ENCODE measurements at regions not wholly inside any gene's neighbourhood (a gene's known extent, or its start where the extent isn't known, plus 50 kb on each side); places are given as distances from the start of the nearest gene placed in this dataset.
"Not testable (repeated sequence)": the region's sequence is repeated elsewhere in the genome, so short reads cannot be mapped to it uniquely, and the experiment has no call there.

DNA sequence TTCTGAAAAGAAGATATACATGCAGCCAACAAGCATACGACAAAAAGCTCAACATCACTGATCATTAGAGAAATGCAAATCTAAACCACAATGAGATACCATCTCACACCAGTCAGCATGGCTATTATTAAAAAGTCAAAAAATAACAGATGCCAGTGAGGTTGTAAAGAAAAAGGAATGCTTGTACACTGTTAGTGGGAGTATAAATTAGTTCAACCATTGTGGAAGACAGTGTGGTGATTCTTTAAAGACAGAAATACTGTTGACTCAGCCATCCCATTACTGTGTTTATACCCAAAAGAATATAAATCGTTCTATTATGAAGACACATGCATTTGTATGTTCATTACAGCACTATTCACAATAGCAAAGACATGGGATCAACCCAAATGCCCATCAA, 221.1 kb upstream of the GADL1 start:
- intact Hi-C loops (cut with micrococcal nuclease; ENCODE audit: unreplicated experiment); H3K36me3 ChIP-seq (replicated peaks in 1 of 2; ENCODE audit: control insufficient read depth in 1 of 2, insufficient read depth in 2 of 2, low read length in 2 of 2); H3K9me3 ChIP-seq (ENCODE audit: low read length); H3K4me2 ChIP-seq (ENCODE audit: low read depth, low read length); DNase-seq (ENCODE audit: low spot score); in situ Hi-C loops (cut with HindIII; ENCODE audit: extremely low pct_ligation_motif_present, low pct_unique_long_range_greater_than_20kb); H2AFZ ChIP-seq (ENCODE audit: low read length); H3K27me3 ChIP-seq (ENCODE audit: control insufficient read depth in 1 of 2, insufficient read depth in 2 of 2, low read length in 2 of 2); CTCF ChIA-PET (ENCODE audit: low intra/inter-chr PET ratio, low total read pairs); POLR2A ChIA-PET; H3K9ac ChIP-seq (ENCODE audit: insufficient read depth, low read depth, low read length); H3K4me1 ChIP-seq (ENCODE audit: insufficient read depth, low read length); H3K4me3 ChIP-seq (replicated peaks in 1 of 3; ENCODE audit: insufficient read depth in 1 of 3, low read depth in 2 of 3, low read length in 3 of 3); ATAC-seq; H3K79me2 ChIP-seq (ENCODE audit: insufficient read depth, low read length); BruUV-seq (replicated peaks); H3K27ac ChIP-seq (ENCODE audit: extremely low read length, insufficient read depth, low read length); FAIRE-seq; H4K20me1 ChIP-seq (ENCODE audit: insufficient read depth, low read length): not testable (repeated sequence)
- 51% methylated on average over 2 of the region's 2 CpGs for WGBS (ENCODE audit: low lambda C conversion rate)

DNA sequence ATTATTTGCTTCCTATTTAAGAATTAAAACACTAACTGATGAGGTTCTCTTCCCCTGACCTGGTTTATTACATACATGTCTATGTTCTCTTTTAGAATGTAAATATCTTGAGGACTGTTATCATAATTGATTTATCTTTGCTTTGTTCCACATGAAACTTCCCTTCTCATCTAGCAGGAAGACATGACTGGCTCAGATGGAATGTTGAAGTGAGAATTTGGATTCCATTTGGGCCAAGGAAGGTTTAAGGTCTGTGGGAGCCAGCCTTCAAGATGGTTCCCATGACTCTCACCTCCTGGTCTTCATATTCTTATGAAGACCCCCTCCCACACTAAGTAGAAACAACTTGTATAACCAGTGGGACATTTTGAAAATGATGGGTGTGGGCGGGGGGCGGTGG, 222.2 kb upstream of the GADL1 start:
- H2AFZ ChIP-seq (ENCODE audit: low read length): no peak overlapping the region
- CTCF ChIA-PET (ENCODE audit: low intra/inter-chr PET ratio, low total read pairs): no interaction called here
- no peak overlapping the region for H3K4me3 ChIP-seq (replicated peaks in 1 of 3; ENCODE audit: insufficient read depth in 1 of 3, low read depth in 2 of 3, low read length in 3 of 3)
- WGBS (ENCODE audit: low lambda C conversion rate): 27% methylated on average over 2 of the region's 2 CpGs
- POLR2A ChIA-PET: no interaction called here
- TF ChIP-seq, protein P1, sequence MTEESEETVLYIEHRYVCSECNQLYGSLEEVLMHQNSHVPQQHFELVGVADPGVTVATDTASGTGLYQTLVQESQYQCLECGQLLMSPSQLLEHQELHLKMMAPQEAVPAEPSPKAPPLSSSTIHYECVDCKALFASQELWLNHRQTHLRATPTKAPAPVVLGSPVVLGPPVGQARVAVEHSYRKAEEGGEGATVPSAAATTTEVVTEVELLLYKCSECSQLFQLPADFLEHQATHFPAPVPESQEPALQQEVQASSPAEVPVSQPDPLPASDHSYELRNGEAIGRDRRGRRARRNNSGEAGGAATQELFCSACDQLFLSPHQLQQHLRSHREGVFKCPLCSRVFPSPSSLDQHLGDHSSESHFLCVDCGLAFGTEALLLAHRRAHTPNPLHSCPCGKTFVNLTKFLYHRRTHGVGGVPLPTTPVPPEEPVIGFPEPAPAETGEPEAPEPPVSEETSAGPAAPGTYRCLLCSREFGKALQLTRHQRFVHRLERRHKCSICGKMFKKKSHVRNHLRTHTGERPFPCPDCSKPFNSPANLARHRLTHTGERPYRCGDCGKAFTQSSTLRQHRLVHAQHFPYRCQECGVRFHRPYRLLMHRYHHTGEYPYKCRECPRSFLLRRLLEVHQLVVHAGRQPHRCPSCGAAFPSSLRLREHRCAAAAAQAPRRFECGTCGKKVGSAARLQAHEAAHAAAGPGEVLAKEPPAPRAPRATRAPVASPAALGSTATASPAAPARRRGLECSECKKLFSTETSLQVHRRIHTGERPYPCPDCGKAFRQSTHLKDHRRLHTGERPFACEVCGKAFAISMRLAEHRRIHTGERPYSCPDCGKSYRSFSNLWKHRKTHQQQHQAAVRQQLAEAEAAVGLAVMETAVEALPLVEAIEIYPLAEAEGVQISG (CRISPR knock-in tag; IDR thresholded peaks at IDR 0.05): no peak
- TF ChIP-seq ZNF350 (CRISPR knock-in tag; IDR thresholded peaks at IDR 0.05; ENCODE audit: borderline replicate concordance, low read depth) (no peak), ZNF275 (CRISPR knock-in tag; IDR thresholded peaks at IDR 0.05; ENCODE audit: borderline replicate concordance) (no peak), STAT5B (CRISPR knock-in tag; IDR thresholded peaks at IDR 0.05) (no peak), HMG20A (CRISPR knock-in tag; IDR thresholded peaks at IDR 0.05; ENCODE audit: borderline replicate concordance) (no peak), EEA1 (CRISPR knock-in tag; IDR thresholded peaks at IDR 0.05; ENCODE audit: borderline replicate concordance) (no peak), ZSCAN25 (CRISPR knock-in tag; IDR thresholded peaks at IDR 0.05) (no peak), ZNF816 (CRISPR knock-in tag; IDR thresholded peaks at IDR 0.05; ENCODE audit: borderline replicate concordance) (no peak)
- no peak overlapping the region for H3K27ac ChIP-seq (ENCODE audit: extremely low read length, insufficient read depth, low read length)
- no peak overlapping the region for H3K4me2 ChIP-seq (ENCODE audit: low read depth, low read length)
- DNase-seq (ENCODE audit: low spot score) (no peak), ATAC-seq (no peak), FAIRE-seq (no peak)
- no peaks in the 10 kb centered on the region for H3K9me3 ChIP-seq (ENCODE audit: low read length)
- no peaks in the 10 kb centered on the region for H3K36me3 ChIP-seq (replicated peaks in 1 of 2; ENCODE audit: control insufficient read depth in 1 of 2, insufficient read depth in 2 of 2, low read length in 2 of 2)
- H4K20me1 ChIP-seq (ENCODE audit: insufficient read depth, low read length): no peaks in the 10 kb centered on the region
- H3K4me1 ChIP-seq (ENCODE audit: insufficient read depth, low read length): no peaks in the 10 kb centered on the region
- intact Hi-C loops (cut with micrococcal nuclease; ENCODE audit: unreplicated experiment): no loop called here
- no peaks in the 10 kb centered on the region for H3K79me2 ChIP-seq (ENCODE audit: insufficient read depth, low read length)
- no TSS peak for BruUV-seq (replicated peaks)
- no peaks in the 10 kb centered on the region for H3K27me3 ChIP-seq (ENCODE audit: control insufficient read depth in 1 of 2, insufficient read depth in 2 of 2, low read length in 2 of 2)
- in situ Hi-C loops (cut with HindIII; ENCODE audit: extremely low pct_ligation_motif_present, low pct_unique_long_range_greater_than_20kb): no loop called here
- no peak overlapping the region for H3K9ac ChIP-seq (ENCODE audit: insufficient read depth, low read depth, low read length)

Measured in HepG2 (cell line).